WTC11 (cell line): ENCODE measurements at regions not wholly inside any gene's neighbourhood (a gene's known extent, or its start where the extent isn't known, plus 50 kb on each side); places are given as distances from the start of the nearest gene placed in this dataset.

Experiments
- ATAC-seq: fragments of 200-7000 bp; cut with Tn5 transposase; 2 replicates; pipeline ENCODE4 v1.10.0; 2021; ENCODE audit warnings: mild to moderate bottlenecking, moderate library complexity
- CTCF ChIA-PET: fragments of 300-600 bp; sonication (Branson Sonifier 250); formaldehyde crosslinking; loops from one replicate; lab custom pipeline; 2021; ENCODE audit warnings: antibody characterized with exemption; lab: Charles Lee
- POLR2A ChIA-PET: fragments of 350-600 bp; sonication (Branson Sonifier 250); formaldehyde crosslinking; loops from one replicate; lab custom pipeline; 2021; ENCODE audit warnings: antibody characterized with exemption; lab: Charles Lee
- DNase-seq: peaks from one replicate; pipeline ENCODE4 v3.0.0; 2021; ENCODE audit warnings: low spot score
- H3K27ac Mint-ChIP-seq: 2 replicates; pipeline ENCODE4 v1.8.0; 2021; ENCODE audit warnings: mixed read lengths
- H3K27me3 Mint-ChIP-seq: 2 replicates; pipeline ENCODE4 v1.8.0; 2021; ENCODE audit warnings: low read depth, mild to moderate bottlenecking, moderate library complexity, mixed read lengths
- H3K36me3 Mint-ChIP-seq: 2 replicates; pipeline ENCODE4 v1.8.0; 2021; ENCODE audit warnings: mixed read lengths
- H3K4me1 Mint-ChIP-seq: 2 replicates; pipeline ENCODE4 v1.8.0; 2022; ENCODE audit warnings: mixed read lengths
- H3K4me3 Mint-ChIP-seq: 2 replicates; pipeline ENCODE4 v1.8.0; 2021; ENCODE audit warnings: mild to moderate bottlenecking, moderate library complexity, mixed read lengths
- H3K9me3 Mint-ChIP-seq: 2 replicates; pipeline ENCODE4 v1.8.0; 2021; ENCODE audit warnings: mixed read lengths
- CREB1 ChIP-seq: sonication (generic); formaldehyde crosslinking; IDR thresholded peaks from 2 replicates; pipeline ENCODE4 v1.8.0; 2023; ENCODE audit warnings: mild to moderate bottlenecking, missing genetic modification reagents
- ELF4 ChIP-seq: sonication (generic); formaldehyde crosslinking; IDR thresholded peaks from 2 replicates; pipeline ENCODE4 v1.8.1; 2022; ENCODE audit warnings: low read depth, mild to moderate bottlenecking, moderate library complexity, missing genetic modification reagents
- GRHL2 ChIP-seq: fragments of 250-450 bp; sonication (Bioruptor Pico); IDR thresholded peaks from 2 replicates; pipeline ENCODE4 v1.8.0; 2022; ENCODE audit warnings: mild to moderate bottlenecking, moderate library complexity; ENCODE audit not compliant: insufficient replicate concordance, severe bottlenecking
- IRF2 ChIP-seq: sonication (generic); formaldehyde crosslinking; IDR thresholded peaks from 2 replicates; pipeline ENCODE4 v1.8.0; 2022; ENCODE audit warnings: low read depth, missing genetic modification reagents, borderline replicate concordance
- JAZF1 ChIP-seq: fragments of 250-450 bp; sonication (Bioruptor Pico); IDR thresholded peaks from 2 replicates; pipeline ENCODE4 v1.9.0; 2021; ENCODE audit warnings: moderate library complexity, mild to moderate bottlenecking, inconsistent platforms
- MAX ChIP-seq: sonication (generic); formaldehyde crosslinking; IDR thresholded peaks from 2 replicates; pipeline ENCODE4 v1.8.0; 2022; ENCODE audit warnings: mild to moderate bottlenecking, missing genetic modification reagents
- MYBL2 ChIP-seq: sonication (generic); formaldehyde crosslinking; IDR thresholded peaks from 2 replicates; pipeline ENCODE4 v1.8.1; 2023; ENCODE audit warnings: mild to moderate bottlenecking, moderate library complexity, missing genetic modification reagents
- NFATC4 ChIP-seq: fragments of 250-450 bp; sonication (Bioruptor Pico); IDR thresholded peaks from 2 replicates; pipeline ENCODE4 v1.9.0; 2021; ENCODE audit warnings: mild to moderate bottlenecking
- NFE2L1 ChIP-seq: sonication (generic); formaldehyde crosslinking; IDR thresholded peaks from 2 replicates; pipeline ENCODE4 v1.8.1; 2023; ENCODE audit warnings: missing genetic modification reagents
- NFYB ChIP-seq: sonication (generic); formaldehyde crosslinking; conservative IDR thresholded peaks from 2 replicates; pipeline ENCODE4 v1.8.0; 2022; ENCODE audit warnings: low read depth, missing genetic modification reagents
- PRRX2 ChIP-seq: fragments of 250-450 bp; sonication (Bioruptor Pico); IDR thresholded peaks from 2 replicates; pipeline ENCODE4 v1.8.0; 2021; ENCODE audit warnings: mild to moderate bottlenecking
- SOX15 ChIP-seq: fragments of 250-450 bp; sonication (Bioruptor Pico); IDR thresholded peaks from 2 replicates; pipeline ENCODE4 v1.9.0; 2021; ENCODE audit warnings: mild to moderate bottlenecking
- USF1 ChIP-seq: sonication (generic); formaldehyde crosslinking; IDR thresholded peaks from 2 replicates; pipeline ENCODE4 v1.8.0; 2022; ENCODE audit warnings: mild to moderate bottlenecking, missing genetic modification reagents
- ZBTB43 ChIP-seq: sonication (generic); formaldehyde crosslinking; IDR thresholded peaks from 2 replicates; pipeline ENCODE4 v1.8.1; 2023; ENCODE audit warnings: mild to moderate bottlenecking, missing genetic modification reagents
- ZNF232 ChIP-seq: sonication (generic); formaldehyde crosslinking; IDR thresholded peaks from 2 replicates; pipeline ENCODE4 v1.8.0; 2022; ENCODE audit warnings: mild to moderate bottlenecking, missing genetic modification reagents
- ZNF317 ChIP-seq: sonication (generic); formaldehyde crosslinking; IDR thresholded peaks from 2 replicates; pipeline ENCODE4 v1.8.1; 2023; ENCODE audit warnings: low read depth, mild to moderate bottlenecking, moderate library complexity, missing genetic modification reagents, borderline replicate concordance
- TF ChIP-seq, protein P1 (sequence below): sonication (generic); formaldehyde crosslinking; IDR thresholded peaks from 2 replicates; pipeline ENCODE4 v1.8.1; 2023; ENCODE audit warnings: mild to moderate bottlenecking, missing genetic modification reagents, moderate library complexity
- TF ChIP-seq, protein P2 (sequence below): sonication (generic); formaldehyde crosslinking; IDR thresholded peaks from 2 replicates; pipeline ENCODE4 v1.8.0; 2023; ENCODE audit warnings: missing genetic modification reagents, mild to moderate bottlenecking, borderline replicate concordance
- TF ChIP-seq, protein P3 (sequence below): sonication (generic); formaldehyde crosslinking; conservative IDR thresholded peaks from 2 replicates; pipeline ENCODE4 v1.8.1; 2023; ENCODE audit warnings: mild to moderate bottlenecking, low read depth, missing genetic modification reagents, moderate library complexity

DNA sequence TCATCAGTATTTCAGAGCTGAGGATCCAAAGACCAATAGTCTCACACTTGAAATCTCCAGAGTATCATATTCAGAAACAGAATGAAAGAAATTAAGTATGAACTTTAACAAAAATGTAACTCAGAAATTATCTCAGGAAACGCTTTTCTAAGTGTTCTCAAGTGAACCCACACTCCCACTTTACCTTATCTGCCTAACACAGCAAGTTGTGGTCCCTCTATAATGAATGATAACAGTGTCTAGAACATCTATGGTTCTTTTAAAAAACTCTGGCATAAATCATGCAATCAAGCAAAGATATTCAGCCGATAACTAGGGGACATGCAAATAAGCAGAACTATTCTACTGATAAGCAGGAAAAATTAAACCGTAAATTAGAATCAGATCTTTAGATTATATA lies 1574.2 kb downstream of the PLA2G4A start:
- Mint-ChIP-seq H3K4me3 (no peak overlapping the region), H3K36me3 (no peaks in the 10 kb centered on the region; the same call in 1 of the 2 replicates), H3K9me3 (peaks cover 14% of the 10 kb centered on the region), H3K4me1 (no peaks in the 10 kb centered on the region), H3K27ac (no peak overlapping the region), H3K27me3 (no peaks in the 10 kb centered on the region)
- no peak for DNase-seq
- ChIA-PET CTCF (no interaction called here), POLR2A (no interaction called here)
- no peak for ATAC-seq
- no peak for TF ChIP-seq ZNF232
- TF ChIP-seq SOX15 (CRISPR knock-in tag): no peak
- TF ChIP-seq, protein P1, sequence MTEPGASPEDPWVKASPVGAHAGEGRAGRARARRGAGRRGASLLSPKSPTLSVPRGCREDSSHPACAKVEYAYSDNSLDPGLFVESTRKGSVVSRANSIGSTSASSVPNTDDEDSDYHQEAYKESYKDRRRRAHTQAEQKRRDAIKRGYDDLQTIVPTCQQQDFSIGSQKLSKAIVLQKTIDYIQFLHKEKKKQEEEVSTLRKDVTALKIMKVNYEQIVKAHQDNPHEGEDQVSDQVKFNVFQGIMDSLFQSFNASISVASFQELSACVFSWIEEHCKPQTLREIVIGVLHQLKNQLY: no peak
- TF ChIP-seq ELF4 (CRISPR knock-in tag): no peak
- no peak for TF ChIP-seq NFYB (CRISPR knock-in tag)
- no peak for TF ChIP-seq NFATC4
- TF ChIP-seq JAZF1 (CRISPR knock-in tag): no peak

DNA sequence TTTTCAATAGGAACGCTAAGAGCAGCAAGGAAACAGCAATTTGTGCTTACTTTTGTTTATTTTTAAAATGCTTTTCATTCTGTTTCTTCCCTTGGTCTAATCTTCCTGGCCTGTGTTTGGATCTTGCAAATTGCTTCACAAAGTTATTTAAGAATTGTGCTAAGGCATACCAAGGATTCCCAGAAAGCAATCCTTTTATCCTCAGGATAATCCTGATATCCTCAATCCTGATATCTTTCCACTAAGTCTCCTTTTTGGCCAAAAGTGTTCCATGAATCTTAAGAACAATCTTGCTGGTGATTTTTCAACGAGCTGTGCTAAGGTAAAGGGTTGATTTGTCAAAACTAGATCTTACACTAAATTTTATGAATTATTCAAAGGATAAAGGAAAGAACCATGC lies 1577.9 kb downstream of the PLA2G4A start:
- TF ChIP-seq GRHL2: no peak
- TF ChIP-seq ZNF317 (CRISPR knock-in tag): no peak
- TF ChIP-seq MYBL2 (CRISPR knock-in tag): no peak
- TF ChIP-seq IRF2 (CRISPR knock-in tag): no peak
- TF ChIP-seq ZBTB43 (CRISPR knock-in tag): no peak
- TF ChIP-seq USF1 (CRISPR knock-in tag): no peak
- TF ChIP-seq CREB1 (CRISPR knock-in tag): no peak
- TF ChIP-seq, protein P2, sequence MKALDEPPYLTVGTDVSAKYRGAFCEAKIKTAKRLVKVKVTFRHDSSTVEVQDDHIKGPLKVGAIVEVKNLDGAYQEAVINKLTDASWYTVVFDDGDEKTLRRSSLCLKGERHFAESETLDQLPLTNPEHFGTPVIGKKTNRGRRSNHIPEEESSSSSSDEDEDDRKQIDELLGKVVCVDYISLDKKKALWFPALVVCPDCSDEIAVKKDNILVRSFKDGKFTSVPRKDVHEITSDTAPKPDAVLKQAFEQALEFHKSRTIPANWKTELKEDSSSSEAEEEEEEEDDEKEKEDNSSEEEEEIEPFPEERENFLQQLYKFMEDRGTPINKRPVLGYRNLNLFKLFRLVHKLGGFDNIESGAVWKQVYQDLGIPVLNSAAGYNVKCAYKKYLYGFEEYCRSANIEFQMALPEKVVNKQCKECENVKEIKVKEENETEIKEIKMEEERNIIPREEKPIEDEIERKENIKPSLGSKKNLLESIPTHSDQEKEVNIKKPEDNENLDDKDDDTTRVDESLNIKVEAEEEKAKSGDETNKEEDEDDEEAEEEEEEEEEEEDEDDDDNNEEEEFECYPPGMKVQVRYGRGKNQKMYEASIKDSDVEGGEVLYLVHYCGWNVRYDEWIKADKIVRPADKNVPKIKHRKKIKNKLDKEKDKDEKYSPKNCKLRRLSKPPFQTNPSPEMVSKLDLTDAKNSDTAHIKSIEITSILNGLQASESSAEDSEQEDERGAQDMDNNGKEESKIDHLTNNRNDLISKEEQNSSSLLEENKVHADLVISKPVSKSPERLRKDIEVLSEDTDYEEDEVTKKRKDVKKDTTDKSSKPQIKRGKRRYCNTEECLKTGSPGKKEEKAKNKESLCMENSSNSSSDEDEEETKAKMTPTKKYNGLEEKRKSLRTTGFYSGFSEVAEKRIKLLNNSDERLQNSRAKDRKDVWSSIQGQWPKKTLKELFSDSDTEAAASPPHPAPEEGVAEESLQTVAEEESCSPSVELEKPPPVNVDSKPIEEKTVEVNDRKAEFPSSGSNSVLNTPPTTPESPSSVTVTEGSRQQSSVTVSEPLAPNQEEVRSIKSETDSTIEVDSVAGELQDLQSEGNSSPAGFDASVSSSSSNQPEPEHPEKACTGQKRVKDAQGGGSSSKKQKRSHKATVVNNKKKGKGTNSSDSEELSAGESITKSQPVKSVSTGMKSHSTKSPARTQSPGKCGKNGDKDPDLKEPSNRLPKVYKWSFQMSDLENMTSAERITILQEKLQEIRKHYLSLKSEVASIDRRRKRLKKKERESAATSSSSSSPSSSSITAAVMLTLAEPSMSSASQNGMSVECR (CRISPR knock-in tag): no peak
- TF ChIP-seq PRRX2 (CRISPR knock-in tag): no peak
- no peak overlapping the region for H3K27ac Mint-ChIP-seq
- no peak overlapping the region for H3K4me3 Mint-ChIP-seq
- no peaks in the 10 kb centered on the region for H3K36me3 Mint-ChIP-seq
- no peaks in the 10 kb centered on the region for H3K4me1 Mint-ChIP-seq
- H3K9me3 Mint-ChIP-seq: no peaks in the 10 kb centered on the region
- ChIA-PET CTCF (no interaction called here), POLR2A (no interaction called here)
- ATAC-seq (no peak), DNase-seq (no peak)
- no peaks in the 10 kb centered on the region for H3K27me3 Mint-ChIP-seq

- no peaks in the 10 kb centered on the region for H3K27me3 Mint-ChIP-seq
- no peak overlapping the region for H3K27ac Mint-ChIP-seq
- H3K36me3 Mint-ChIP-seq: no peaks in the 10 kb centered on the region
- DNase-seq (no peak), ATAC-seq (no peak)
- ChIA-PET POLR2A (no interaction called here), CTCF (no interaction called here)
- H3K4me3 Mint-ChIP-seq: no peak overlapping the region
- no peaks in the 10 kb centered on the region for H3K9me3 Mint-ChIP-seq
- no peak for TF ChIP-seq MAX (CRISPR knock-in tag)
- no peak for TF ChIP-seq NFE2L1 (CRISPR knock-in tag)
- TF ChIP-seq, protein P3, sequence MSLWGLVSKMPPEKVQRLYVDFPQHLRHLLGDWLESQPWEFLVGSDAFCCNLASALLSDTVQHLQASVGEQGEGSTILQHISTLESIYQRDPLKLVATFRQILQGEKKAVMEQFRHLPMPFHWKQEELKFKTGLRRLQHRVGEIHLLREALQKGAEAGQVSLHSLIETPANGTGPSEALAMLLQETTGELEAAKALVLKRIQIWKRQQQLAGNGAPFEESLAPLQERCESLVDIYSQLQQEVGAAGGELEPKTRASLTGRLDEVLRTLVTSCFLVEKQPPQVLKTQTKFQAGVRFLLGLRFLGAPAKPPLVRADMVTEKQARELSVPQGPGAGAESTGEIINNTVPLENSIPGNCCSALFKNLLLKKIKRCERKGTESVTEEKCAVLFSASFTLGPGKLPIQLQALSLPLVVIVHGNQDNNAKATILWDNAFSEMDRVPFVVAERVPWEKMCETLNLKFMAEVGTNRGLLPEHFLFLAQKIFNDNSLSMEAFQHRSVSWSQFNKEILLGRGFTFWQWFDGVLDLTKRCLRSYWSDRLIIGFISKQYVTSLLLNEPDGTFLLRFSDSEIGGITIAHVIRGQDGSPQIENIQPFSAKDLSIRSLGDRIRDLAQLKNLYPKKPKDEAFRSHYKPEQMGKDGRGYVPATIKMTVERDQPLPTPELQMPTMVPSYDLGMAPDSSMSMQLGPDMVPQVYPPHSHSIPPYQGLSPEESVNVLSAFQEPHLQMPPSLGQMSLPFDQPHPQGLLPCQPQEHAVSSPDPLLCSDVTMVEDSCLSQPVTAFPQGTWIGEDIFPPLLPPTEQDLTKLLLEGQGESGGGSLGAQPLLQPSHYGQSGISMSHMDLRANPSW: no peak
- no peaks in the 10 kb centered on the region for H3K4me1 Mint-ChIP-seq
These were observed 1591.4 kb downstream of the PLA2G4A start for GRCh38 chr1:188420177-188420576.
